HPDE6-E6E7 (cell line): ENCODE measurements at regions not wholly inside any gene's neighbourhood (a gene's known extent, or its start where the extent isn't known, plus 50 kb on each side); places are given as distances from the start of the nearest gene placed in this dataset.
"Not testable (repeated sequence)": the region's sequence is repeated elsewhere in the genome, so short reads cannot be mapped to it uniquely, and the experiment has no call there.

ENCODE experiments used
- DNase-seq: peaks from one replicate; pipeline ENCODE4 v3.0.0; 2011; ENCODE audit warnings: missing footprints; ENCODE audit errors: extremely low spot score

GRCh38 chr16:64358291-64358690 lies 763.6 kb downstream of the CDH11 start:
- DNase-seq: no peak

GRCh38 chr16:64356267-64356666 lies 765.6 kb downstream of the CDH11 start:
- DNase-seq: no peak

GRCh38 chr16:64352246-64352645 lies 769.6 kb downstream of the CDH11 start:
- DNase-seq: no peak

- no peak for DNase-seq
Observed at GRCh38 chr16:64351121-64351520, 770.7 kb downstream of the CDH11 start.

- no peak for DNase-seq
Observed at GRCh38 chr16:64346080-64346479, 775.8 kb downstream of the CDH11 start.

GRCh38 chr16:64345142-64345541 lies 776.7 kb downstream of the CDH11 start:
- no peak for DNase-seq

GRCh38 chr16:64343820-64344443 lies 777.9 kb downstream of the CDH11 start:
- not testable (repeated sequence) for DNase-seq

GRCh38 chr16:64343061-64343819 lies 778.6 kb downstream of the CDH11 start:
- DNase-seq: no peak

- not testable (repeated sequence) for DNase-seq
Observed at GRCh38 chr16:64341336-64341735, 780.5 kb downstream of the CDH11 start.

- no peak for DNase-seq
Observed at GRCh38 chr16:64339052-64339770, 782.7 kb downstream of the CDH11 start.

GRCh38 chr16:64321881-64322280 lies 800.0 kb downstream of the CDH11 start:
- DNase-seq: no peak

GRCh38 chr16:64321066-64321465 lies 800.8 kb downstream of the CDH11 start:
- no peak for DNase-seq

GRCh38 chr16:64317601-64318000 lies 804.3 kb downstream of the CDH11 start:
- DNase-seq: no peak

- no peak for DNase-seq
Observed at GRCh38 chr16:64313726-64314125, 808.1 kb downstream of the CDH11 start.

- DNase-seq: no peak
Observed at GRCh38 chr16:64312980-64313379, 808.9 kb downstream of the CDH11 start.

GRCh38 chr16:64312292-64312691 lies 809.6 kb downstream of the CDH11 start:
- no peak for DNase-seq

- no peak for DNase-seq
Observed at GRCh38 chr16:64311241-64311640, 810.6 kb downstream of the CDH11 start.

- DNase-seq: no peak
Observed at GRCh38 chr16:64309398-64310110, 812.3 kb downstream of the CDH11 start.

GRCh38 chr16:64308721-64309120 lies 813.1 kb downstream of the CDH11 start:
- DNase-seq: no peak

- no peak for DNase-seq
Observed at GRCh38 chr16:64307431-64307830, 814.4 kb downstream of the CDH11 start.

- no peak for DNase-seq
Observed at GRCh38 chr16:64305663-64306062, 816.2 kb downstream of the CDH11 start.

GRCh38 chr16:64304951-64305350 lies 816.9 kb downstream of the CDH11 start:
- DNase-seq: no peak
